Stimulated activated memory B cell treated with anti-CD40 and anti-IgM and Interleukin-4, amounts not matched to agents 10 μg/mL and 1 μg/mL and 100 μg/mL, for 72 hours (primary cell): ENCODE measurements at regions not wholly inside any gene's neighbourhood (a gene's known extent, or its start where the extent isn't known, plus 50 kb on each side); places are given as distances from the start of the nearest gene placed in this dataset.

Experiments used
- ATAC-seq: fragments of 150-1000 bp; cut with Tn5 transposase; 2 replicates; pipeline ENCODE4 v1.10.0; 2021
- H3K27ac Mint-ChIP-seq: one replicate; pipeline ENCODE4 v1.8.0; 2022; ENCODE audit warnings: mild to moderate bottlenecking, mixed read lengths
- H3K27me3 Mint-ChIP-seq: one replicate; pipeline ENCODE4 v1.8.0; 2022; ENCODE audit warnings: mixed read lengths
- H3K36me3 Mint-ChIP-seq: one replicate; pipeline ENCODE4 v1.8.0; 2022; ENCODE audit warnings: mixed read lengths
- H3K4me1 Mint-ChIP-seq: one replicate; pipeline ENCODE4 v1.8.0; 2022; ENCODE audit warnings: mixed read lengths
- H3K4me3 Mint-ChIP-seq: one replicate; pipeline ENCODE4 v1.8.0; 2022; ENCODE audit warnings: mild to moderate bottlenecking, moderate library complexity, mixed read lengths
- H3K9me3 Mint-ChIP-seq: one replicate; pipeline ENCODE4 v1.8.0; 2022; ENCODE audit warnings: mixed read lengths

DNA sequence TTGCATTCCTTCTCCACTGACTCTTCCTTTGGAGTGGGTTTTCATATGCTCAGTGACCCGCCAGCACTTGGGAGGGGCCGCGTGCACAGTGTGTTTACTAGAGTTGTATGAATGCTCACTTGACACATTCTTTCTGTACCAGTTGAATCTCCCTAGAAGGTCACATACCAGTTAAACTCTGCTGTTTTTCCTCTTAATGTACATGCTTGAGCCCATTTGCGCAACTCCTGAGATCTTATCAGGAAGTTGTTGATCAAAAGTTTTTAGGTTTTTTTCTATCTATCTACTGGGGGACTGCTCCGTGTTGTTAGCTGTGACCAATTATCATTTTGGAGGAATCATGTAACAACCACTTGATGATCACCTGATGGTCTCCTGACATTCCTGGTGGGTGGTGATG, 392.7 kb downstream of the CDH9 start:
- Mint-ChIP-seq H3K4me1 (no peaks in the 10 kb centered on the region), H3K4me3 (no peak overlapping the region), H3K36me3 (no peaks in the 10 kb centered on the region), H3K27ac (no peak overlapping the region), H3K9me3 (peaks cover 13% of the 10 kb centered on the region), H3K27me3 (no peaks in the 10 kb centered on the region)
- no peak for ATAC-seq

DNA sequence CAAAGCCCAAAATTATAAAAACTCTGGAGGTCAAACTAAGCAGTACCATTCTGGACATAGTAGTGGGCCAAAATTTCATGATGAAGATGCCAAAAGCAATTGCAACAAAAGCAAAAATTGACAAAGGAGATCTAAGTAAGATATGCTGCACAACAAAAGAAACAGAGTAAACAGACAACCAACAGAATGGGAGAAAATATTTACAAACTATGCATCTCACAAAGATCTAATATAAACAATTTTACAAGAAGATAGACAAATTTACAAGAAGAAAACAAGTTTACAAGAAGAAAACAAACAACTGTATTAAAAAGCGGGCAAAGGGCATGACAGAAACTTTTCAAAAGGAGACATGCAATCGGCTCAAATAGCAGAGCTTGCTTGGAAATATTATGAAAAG, 396.9 kb downstream of the CDH9 start:
- ATAC-seq, result no peak
- Mint-ChIP-seq H3K36me3 (no peaks in the 10 kb centered on the region), H3K27ac (no peak overlapping the region), H3K4me3 (no peak overlapping the region), H3K4me1 (no peaks in the 10 kb centered on the region), H3K9me3 (peaks cover 15% of the 10 kb centered on the region), H3K27me3 (no peaks in the 10 kb centered on the region)

DNA sequence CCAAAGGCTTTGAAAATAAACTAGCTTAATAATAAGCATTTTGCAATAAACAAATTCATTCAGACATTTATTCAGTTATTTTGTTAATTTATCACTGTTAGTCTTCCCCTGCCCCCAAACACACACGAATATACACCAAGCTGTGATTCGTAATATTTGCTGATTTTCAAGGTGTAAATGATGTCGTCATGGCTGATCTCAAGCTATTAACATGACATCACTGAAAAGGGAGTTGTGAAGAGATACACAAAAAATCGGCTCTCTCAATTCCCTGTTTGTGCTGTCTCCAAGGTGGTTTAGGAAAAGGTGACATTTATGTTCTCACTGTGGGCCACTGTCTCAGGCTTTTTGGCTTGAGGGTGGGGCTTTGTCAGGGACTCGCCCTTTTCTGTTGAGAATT, 413.3 kb downstream of the CDH9 start:
- Mint-ChIP-seq H3K27me3 (no peaks in the 10 kb centered on the region), H3K9me3 (no peaks in the 10 kb centered on the region), H3K4me1 (no peaks in the 10 kb centered on the region), H3K27ac (no peak overlapping the region), H3K4me3 (no peak overlapping the region), H3K36me3 (no peaks in the 10 kb centered on the region)
- ATAC-seq, result no peak

DNA sequence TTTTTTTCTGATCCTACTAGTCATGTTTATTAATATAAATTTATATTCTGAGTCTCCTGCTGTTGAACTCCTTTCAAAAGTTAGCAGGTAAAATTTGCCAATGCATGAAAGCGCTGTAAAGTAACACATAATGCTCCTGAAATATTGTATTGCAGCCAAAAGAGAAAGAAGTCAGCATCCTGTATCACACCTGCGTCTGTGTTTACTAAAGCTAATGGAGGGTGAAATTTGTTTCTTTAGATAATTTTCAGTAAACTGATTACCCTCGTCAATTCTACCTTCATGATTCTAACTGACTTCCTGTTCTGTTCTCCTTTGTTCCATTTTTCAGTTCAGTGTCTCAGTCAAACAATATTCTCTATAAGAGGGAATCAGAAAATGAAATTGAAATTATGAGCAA, 415.4 kb downstream of the CDH9 start:
- Mint-ChIP-seq H3K4me3 (no peak overlapping the region), H3K9me3 (no peaks in the 10 kb centered on the region)

DNA sequence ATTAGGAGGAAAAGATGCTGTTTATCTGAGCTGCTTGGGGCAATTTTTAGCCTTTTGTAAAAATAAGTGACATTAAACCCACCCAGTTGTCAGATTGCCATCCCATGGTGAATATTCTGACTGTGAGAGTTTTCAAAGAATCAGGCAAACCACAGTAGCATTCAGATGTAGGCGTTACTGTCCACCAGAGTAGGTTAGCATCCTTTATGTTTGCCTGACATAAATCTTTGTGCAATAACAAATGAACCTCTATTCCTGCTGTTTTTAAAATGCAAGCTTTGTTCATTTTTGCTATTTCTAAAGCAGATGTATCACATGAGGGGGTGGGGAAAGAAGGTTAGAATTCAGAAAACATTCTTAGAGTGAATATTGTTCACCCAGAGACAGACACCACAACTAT, 427.8 kb downstream of the CDH9 start:
- ATAC-seq, result no peak
- H3K27me3 Mint-ChIP-seq, result no peaks in the 10 kb centered on the region
- H3K4me3 Mint-ChIP-seq, result no peak overlapping the region
- no peaks in the 10 kb centered on the region for H3K4me1 Mint-ChIP-seq
- no peaks in the 10 kb centered on the region for H3K36me3 Mint-ChIP-seq
- H3K27ac Mint-ChIP-seq, result no peak overlapping the region
- H3K9me3 Mint-ChIP-seq, result peaks cover 8% of the 10 kb centered on the region

More for the DNA sequence above, 415.4 kb downstream of the CDH9 start:
- no peaks in the 10 kb centered on the region for H3K27me3 Mint-ChIP-seq
- no peak for ATAC-seq
- no peaks in the 10 kb centered on the region for H3K4me1 Mint-ChIP-seq
- no peak overlapping the region for H3K27ac Mint-ChIP-seq
- H3K36me3 Mint-ChIP-seq, result no peaks in the 10 kb centered on the region

DNA sequence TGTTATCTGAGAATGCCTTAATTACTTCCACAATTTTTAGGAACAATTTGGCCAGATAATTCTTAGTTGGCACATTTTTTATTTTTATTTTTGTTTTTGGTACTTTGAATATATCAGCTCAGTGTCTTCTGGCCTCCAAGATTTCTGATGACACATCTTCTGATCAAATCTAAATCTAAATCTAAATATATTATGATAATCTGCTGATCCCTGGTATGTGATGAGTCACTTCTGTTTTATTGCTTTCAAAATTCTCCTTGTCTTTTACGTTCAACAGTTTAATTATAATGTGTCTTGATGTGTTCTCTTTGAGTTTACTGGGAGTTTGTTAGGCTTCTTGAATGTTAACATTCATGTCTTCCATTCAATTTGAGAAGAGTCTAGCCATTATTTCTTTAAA, 436.8 kb downstream of the CDH9 start:
- H3K4me3 Mint-ChIP-seq, result no peak overlapping the region
- peaks cover 5% of the 10 kb centered on the region for H3K9me3 Mint-ChIP-seq
- H3K4me1 Mint-ChIP-seq, result no peaks in the 10 kb centered on the region
- no peaks in the 10 kb centered on the region for H3K27me3 Mint-ChIP-seq
- no peaks in the 10 kb centered on the region for H3K36me3 Mint-ChIP-seq
- ATAC-seq, result no peak
- H3K27ac Mint-ChIP-seq, result no peak overlapping the region

DNA sequence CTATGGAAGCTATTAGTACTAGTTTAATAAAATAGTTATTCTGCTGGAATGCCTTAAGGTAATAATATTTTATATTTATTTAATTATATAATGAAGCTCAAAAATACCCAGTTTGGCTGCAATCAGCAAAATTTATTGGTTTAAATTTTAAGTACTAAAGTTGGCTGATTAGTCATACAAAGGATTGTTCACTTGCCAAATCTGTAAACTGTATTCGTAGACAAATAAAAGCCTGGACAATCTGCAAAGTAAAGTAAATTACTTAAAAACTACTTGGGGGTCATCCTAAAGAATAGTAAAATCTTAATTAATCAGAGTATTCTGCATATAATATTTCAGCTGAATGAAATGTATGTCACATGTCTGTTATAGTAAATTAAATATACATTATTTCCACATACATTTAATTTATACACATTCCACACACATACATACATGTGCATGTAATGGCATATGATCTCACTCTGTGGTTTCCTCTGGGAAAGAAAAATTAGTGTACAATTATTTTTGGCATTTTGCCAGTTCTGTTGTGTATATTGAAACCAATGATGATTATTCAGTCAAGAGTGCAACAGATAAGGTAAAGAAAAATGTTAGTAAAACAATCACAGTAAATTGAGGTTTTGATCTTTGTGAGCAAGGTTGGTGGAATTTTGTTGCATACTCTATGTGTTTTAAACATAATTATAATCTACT, 455.9 kb downstream of the CDH9 start:
- Mint-ChIP-seq H3K4me3 (no peak overlapping the region), H3K4me1 (no peaks in the 10 kb centered on the region), H3K9me3 (peaks cover 12% of the 10 kb centered on the region), H3K27ac (no peak overlapping the region), H3K27me3 (no peaks in the 10 kb centered on the region), H3K36me3 (no peaks in the 10 kb centered on the region)
- no peak for ATAC-seq

DNA sequence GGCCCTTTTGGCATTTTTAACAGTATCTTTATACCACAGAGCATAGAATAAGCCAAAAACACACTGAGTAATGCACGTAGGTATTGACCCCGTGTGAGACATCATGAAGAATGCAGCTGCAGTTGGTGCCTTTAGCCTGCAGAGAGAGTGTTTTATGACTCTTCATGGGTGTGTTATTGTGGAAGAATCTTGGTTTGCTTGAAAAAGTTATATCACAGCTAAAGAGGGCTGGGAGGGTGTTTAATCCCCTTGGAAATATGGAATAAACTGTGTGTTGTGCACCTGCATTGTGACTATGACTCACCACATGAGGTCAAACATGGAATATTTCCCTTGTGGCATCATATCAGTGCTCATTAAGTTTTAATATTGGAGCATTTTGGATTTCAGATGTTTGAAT, 458.7 kb downstream of the CDH9 start:
- no peaks in the 10 kb centered on the region for H3K4me1 Mint-ChIP-seq
- H3K27me3 Mint-ChIP-seq, result no peaks in the 10 kb centered on the region
- H3K4me3 Mint-ChIP-seq, result no peak overlapping the region
- H3K9me3 Mint-ChIP-seq, result peaks cover 5% of the 10 kb centered on the region
- no peak for ATAC-seq
- no peak overlapping the region for H3K27ac Mint-ChIP-seq
- H3K36me3 Mint-ChIP-seq, result no peaks in the 10 kb centered on the region

DNA sequence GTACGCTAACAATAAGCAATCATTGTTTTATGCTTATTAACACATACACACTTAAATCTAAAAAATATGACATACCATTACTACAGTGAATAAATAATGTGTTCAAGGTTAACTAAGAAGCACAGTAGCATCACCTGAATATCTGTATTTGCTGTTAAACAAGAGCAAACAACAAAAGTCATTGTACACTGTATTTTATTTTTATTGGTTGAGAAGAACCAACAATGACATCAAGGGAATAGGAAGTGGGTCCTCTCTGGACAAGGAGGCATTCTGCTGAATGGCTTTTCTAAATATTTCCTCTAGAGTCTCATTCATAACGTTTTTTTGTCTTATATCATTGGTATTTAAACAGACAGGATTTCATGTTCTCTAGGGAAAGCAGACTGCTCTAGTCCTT, 460.4 kb downstream of the CDH9 start:
- ATAC-seq, result no peak
- H3K27ac Mint-ChIP-seq, result no peak overlapping the region
- H3K27me3 Mint-ChIP-seq, result no peaks in the 10 kb centered on the region
- H3K9me3 Mint-ChIP-seq, result peaks cover 5% of the 10 kb centered on the region
- no peaks in the 10 kb centered on the region for H3K36me3 Mint-ChIP-seq
- no peaks in the 10 kb centered on the region for H3K4me1 Mint-ChIP-seq
- H3K4me3 Mint-ChIP-seq, result no peak overlapping the region

DNA sequence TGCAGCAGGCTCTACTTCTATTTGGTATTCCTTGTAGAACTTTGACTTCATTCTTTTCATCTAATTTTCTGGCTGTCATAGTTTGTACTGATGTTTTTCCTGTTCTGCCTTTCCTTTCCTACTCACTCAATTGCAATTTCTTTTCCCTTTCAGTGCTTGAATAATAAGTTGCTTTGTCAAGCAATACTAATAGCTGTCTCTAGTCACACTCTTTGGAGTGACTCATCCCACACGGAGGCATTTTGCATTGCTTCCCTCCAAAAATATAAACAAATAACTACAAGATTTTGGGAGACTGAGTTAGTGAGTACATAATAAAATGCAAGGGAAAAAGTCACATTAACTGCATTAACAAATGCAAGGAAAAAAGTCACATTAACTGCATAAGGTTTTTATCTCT, 465.9 kb downstream of the CDH9 start:
- no peaks in the 10 kb centered on the region for H3K27me3 Mint-ChIP-seq

DNA sequence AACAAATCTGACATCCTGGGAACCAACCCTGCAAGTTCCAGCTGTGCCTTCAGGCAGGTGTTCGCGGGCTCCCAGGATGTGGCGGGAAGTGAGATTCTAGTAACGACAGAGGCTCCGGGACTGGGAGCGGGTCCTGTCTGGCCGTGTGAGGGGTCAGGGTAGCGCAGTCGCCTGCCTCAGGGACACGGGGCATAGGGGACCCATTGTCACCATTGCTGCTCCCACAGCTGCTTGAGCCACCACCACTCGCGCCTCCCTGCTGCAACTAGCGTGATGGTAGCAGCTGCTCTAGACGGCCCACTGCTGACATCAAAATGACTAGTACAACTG, 468.5 kb downstream of the CDH9 start:
- H3K9me3 Mint-ChIP-seq, result peaks cover 5% of the 10 kb centered on the region
- H3K4me3 Mint-ChIP-seq, result no peak overlapping the region
- ATAC-seq, result peak; percentile 27
- H3K27me3 Mint-ChIP-seq, result no peaks in the 10 kb centered on the region
- H3K36me3 Mint-ChIP-seq, result no peaks in the 10 kb centered on the region
- no peak overlapping the region for H3K27ac Mint-ChIP-seq
- H3K4me1 Mint-ChIP-seq, result no peaks in the 10 kb centered on the region

More for the DNA sequence above, 465.9 kb downstream of the CDH9 start:
- H3K4me1 Mint-ChIP-seq, result no peaks in the 10 kb centered on the region
- H3K36me3 Mint-ChIP-seq, result no peaks in the 10 kb centered on the region
- ATAC-seq, result no peak
- H3K4me3 Mint-ChIP-seq, result no peak overlapping the region
- H3K27ac Mint-ChIP-seq, result no peak overlapping the region
- H3K9me3 Mint-ChIP-seq, result no peaks in the 10 kb centered on the region

DNA sequence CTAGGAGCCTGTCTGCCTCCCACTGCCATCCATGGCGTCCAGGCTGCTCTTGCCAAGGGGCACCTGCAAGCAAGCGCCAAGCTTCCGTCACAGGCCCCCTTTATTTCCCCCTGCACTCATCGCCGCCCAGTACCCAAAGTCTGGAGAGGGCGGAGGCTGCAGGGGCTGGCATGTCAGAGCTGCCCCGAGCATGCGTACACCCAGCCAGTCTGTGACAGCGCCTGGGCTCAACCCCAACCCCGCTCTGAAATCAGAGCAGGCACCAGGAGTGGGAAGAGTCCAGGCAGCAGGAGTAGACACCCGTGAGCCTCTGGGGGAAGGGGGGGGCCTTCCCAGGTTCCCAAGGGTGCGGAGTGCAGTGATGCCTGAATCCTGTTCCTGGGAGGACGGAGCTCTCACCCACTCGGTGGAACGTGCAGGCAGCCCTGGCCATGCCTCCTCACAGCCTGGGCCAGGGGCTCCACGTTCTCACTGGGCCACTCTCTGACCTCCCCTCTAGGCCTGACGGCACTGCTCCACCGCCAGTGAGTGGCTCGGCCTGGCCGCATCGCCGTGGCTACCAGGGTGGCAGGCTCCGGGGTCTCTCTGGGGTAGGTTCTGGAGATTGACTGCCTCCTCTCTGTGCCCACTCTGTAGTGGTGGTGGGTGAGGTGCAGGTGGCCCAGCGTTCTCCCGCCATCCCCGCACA, 469.0 kb downstream of the CDH9 start:
- Mint-ChIP-seq H3K9me3 (peaks cover 5% of the 10 kb centered on the region), H3K4me3 (no peak overlapping the region), H3K27me3 (no peaks in the 10 kb centered on the region), H3K27ac (no peak overlapping the region), H3K36me3 (no peaks in the 10 kb centered on the region), H3K4me1 (no peaks in the 10 kb centered on the region)
- ATAC-seq, result peak; percentile 48

DNA sequence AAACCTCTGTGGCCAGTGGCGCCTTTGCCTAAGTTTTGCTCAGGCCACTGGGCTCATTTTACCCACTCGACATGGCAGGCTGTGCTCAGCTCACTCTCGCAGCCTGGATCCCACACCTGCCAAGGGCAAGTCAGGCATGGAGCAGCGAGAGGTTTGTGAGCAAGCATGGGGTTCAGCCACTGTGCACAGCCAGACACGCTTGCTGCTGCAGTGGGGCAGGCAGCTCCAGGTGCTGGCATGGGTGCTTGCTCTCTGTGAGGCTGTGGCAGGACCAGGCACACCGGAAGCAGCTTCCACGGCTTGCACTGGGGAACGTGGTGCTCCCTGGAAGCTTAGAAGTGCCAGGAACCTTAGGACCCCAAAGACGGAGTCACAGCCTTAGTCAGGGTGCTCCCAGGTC, 470.1 kb downstream of the CDH9 start:
- Mint-ChIP-seq H3K4me3 (no peak overlapping the region), H3K27me3 (no peaks in the 10 kb centered on the region), H3K4me1 (no peaks in the 10 kb centered on the region), H3K27ac (no peak overlapping the region), H3K9me3 (peaks cover 5% of the 10 kb centered on the region), H3K36me3 (no peaks in the 10 kb centered on the region)
- ATAC-seq, result peak; percentile 27

DNA sequence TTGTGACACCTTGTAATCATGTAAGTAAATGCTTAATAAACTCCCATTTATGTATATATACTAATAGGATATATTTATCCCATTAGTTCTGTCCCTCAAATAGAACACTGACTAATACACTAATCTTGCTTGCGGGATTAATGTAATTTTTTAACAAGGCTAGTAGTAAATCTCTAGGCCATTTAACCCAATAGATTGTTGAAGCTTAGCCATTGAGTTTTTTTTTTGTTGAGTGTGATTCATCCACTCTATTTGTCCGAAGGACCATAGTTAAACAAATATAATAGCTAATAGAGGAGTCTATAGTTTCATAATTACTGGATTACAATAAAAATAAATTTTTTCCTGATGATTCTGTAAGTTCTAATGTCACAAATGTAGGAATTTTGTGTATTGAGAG, 474.4 kb downstream of the CDH9 start:
- ATAC-seq, result no peak
- H3K4me1 Mint-ChIP-seq, result no peaks in the 10 kb centered on the region
- H3K9me3 Mint-ChIP-seq, result peaks cover 5% of the 10 kb centered on the region
- H3K27ac Mint-ChIP-seq, result no peak overlapping the region
- H3K36me3 Mint-ChIP-seq, result no peaks in the 10 kb centered on the region
- H3K4me3 Mint-ChIP-seq, result no peak overlapping the region
- no peaks in the 10 kb centered on the region for H3K27me3 Mint-ChIP-seq

DNA sequence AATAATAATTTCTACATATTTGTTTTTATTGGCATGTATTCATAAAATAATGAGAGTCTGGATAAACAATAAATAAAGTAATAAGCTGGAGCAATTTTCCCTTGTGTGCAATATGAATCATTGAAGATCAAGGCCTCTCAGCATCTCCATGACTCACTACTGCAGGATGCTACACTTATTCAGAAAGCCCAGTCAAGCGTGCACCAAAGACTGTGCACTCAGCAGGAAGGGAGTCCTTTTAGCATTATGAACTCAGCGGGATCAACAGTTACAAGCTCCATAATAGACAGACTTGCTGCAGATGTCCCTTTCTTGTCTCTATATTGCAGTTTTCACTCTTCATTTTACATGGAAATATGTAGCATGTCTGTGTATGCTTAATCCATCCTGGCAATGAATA, 485.3 kb downstream of the CDH9 start:
- peaks cover 5% of the 10 kb centered on the region for H3K9me3 Mint-ChIP-seq
- no peaks in the 10 kb centered on the region for H3K27me3 Mint-ChIP-seq
- no peak for ATAC-seq
- H3K4me3 Mint-ChIP-seq, result no peak overlapping the region
- no peak overlapping the region for H3K27ac Mint-ChIP-seq
- no peaks in the 10 kb centered on the region for H3K36me3 Mint-ChIP-seq
- no peaks in the 10 kb centered on the region for H3K4me1 Mint-ChIP-seq

DNA sequence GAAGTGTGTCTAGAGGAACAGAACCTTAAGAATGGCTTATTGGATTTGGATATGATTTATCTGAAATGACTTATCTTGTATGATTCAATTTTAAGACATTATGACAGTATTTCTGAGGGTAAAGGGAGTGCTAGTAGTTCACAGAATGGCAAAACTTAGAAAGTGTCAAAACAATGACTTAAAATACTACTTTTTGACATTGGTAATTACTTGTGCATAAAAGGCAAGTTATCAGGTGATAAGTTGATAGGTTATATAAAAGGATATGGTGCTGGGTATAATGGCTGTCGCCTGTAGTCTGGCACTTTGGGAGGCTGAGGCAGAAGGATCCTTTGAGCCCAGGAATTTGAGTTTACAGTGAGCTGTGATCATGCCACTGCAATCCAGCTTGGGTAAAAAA, 494.4 kb downstream of the CDH9 start:
- Mint-ChIP-seq H3K9me3 (peaks cover 12% of the 10 kb centered on the region), H3K27me3 (no peaks in the 10 kb centered on the region), H3K27ac (no peak overlapping the region), H3K4me3 (no peak overlapping the region), H3K4me1 (no peaks in the 10 kb centered on the region), H3K36me3 (no peaks in the 10 kb centered on the region)
- ATAC-seq, result no peak
